ENCODE measurements at regions not wholly inside any gene's neighbourhood (a gene's known extent, or its start where the extent isn't known, plus 50 kb on each side); places are given as distances from the start of the nearest gene placed in this dataset.

GRCh38 chr11:32529994-32530588 is 53.5 kb upstream of the EIF3M start:
- TF ChIP-seq POLR2AphosphoS5 (IDR thresholded peaks at IDR 0.05; ENCODE audit: low read depth, low read length) (no peak), POLR2A (IDR thresholded peaks at IDR 0.05; ENCODE audit: low read depth, low read length) (no peak), TAF1 (IDR thresholded peaks at IDR 0.05; ENCODE audit: borderline replicate concordance, low read depth, low read length) (no peak)

Measured in GM12892 (cell line).